ENCODE measurements at regions not wholly inside any gene's neighbourhood (a gene's known extent, or its start where the extent isn't known, plus 50 kb on each side); places are given as distances from the start of the nearest gene placed in this dataset.
A peak's percentile ranks its signal among the peaks of the same experiment; 100 is the strongest.

GRCh38 chr1:25140073-25140797, 92.1 kb downstream of the SYF2 start (continued):
- no peak for TF ChIP-seq ZNF761 (CRISPR knock-in tag; conservative IDR thresholded peaks at IDR 0.05)
- TF ChIP-seq SMAD3 (CRISPR knock-in tag; IDR thresholded peaks at IDR 0.05): no peak
- TF ChIP-seq ZNF614 (CRISPR knock-in tag; IDR thresholded peaks at IDR 0.05; ENCODE audit: borderline replicate concordance): no peak
- TF ChIP-seq RARA (CRISPR knock-in tag; IDR thresholded peaks at IDR 0.05): peak; percentile 74
- no peak for TF ChIP-seq TEAD2 (CRISPR knock-in tag; IDR thresholded peaks at IDR 0.05)
- peak; percentile 72; the same call in 1 of the 2 replicates for TF ChIP-seq HOXA3 (CRISPR knock-in tag; IDR thresholded peaks at IDR 0.05)
- TF ChIP-seq ATF2 (CRISPR knock-in tag; IDR thresholded peaks at IDR 0.05): no peak
- peak; percentile 62; the same call in 1 of the 2 replicates for TF ChIP-seq ZNF230 (CRISPR knock-in tag; IDR thresholded peaks at IDR 0.05)
- no peak for TF ChIP-seq ZNF253 (CRISPR knock-in tag; IDR thresholded peaks at IDR 0.05; ENCODE audit: borderline replicate concordance)
- peak; percentile 24; the same call in 1 of the 2 replicates for TF ChIP-seq DRAP1 (CRISPR knock-in tag; IDR thresholded peaks at IDR 0.05)
- no peak for TF ChIP-seq ZNF557 (CRISPR knock-in tag; IDR thresholded peaks at IDR 0.05)
- no peak for TF ChIP-seq ZFYVE20 (CRISPR knock-in tag; IDR thresholded peaks at IDR 0.05; ENCODE audit: borderline replicate concordance, low read depth)
- no peak for TF ChIP-seq NBN (conservative IDR thresholded peaks at IDR 0.05)
- no peak for TF ChIP-seq RFXAP (CRISPR knock-in tag; IDR thresholded peaks at IDR 0.05; ENCODE audit: borderline replicate concordance)
- peak; percentile 67; the same call in 1 of the 2 replicates for TF ChIP-seq SMAD1 (CRISPR knock-in tag; IDR thresholded peaks at IDR 0.05; ENCODE audit: borderline replicate concordance, low read depth)
- 0 out of 2 replicates have a peak, but pooled peaks have one; percentile 20 for TF ChIP-seq FOSL2 (CRISPR knock-in tag; IDR thresholded peaks at IDR 0.05)
- TF ChIP-seq ARID2 (CRISPR knock-in tag; IDR thresholded peaks at IDR 0.05; ENCODE audit: borderline replicate concordance): no peak
- TF ChIP-seq, protein P1, sequence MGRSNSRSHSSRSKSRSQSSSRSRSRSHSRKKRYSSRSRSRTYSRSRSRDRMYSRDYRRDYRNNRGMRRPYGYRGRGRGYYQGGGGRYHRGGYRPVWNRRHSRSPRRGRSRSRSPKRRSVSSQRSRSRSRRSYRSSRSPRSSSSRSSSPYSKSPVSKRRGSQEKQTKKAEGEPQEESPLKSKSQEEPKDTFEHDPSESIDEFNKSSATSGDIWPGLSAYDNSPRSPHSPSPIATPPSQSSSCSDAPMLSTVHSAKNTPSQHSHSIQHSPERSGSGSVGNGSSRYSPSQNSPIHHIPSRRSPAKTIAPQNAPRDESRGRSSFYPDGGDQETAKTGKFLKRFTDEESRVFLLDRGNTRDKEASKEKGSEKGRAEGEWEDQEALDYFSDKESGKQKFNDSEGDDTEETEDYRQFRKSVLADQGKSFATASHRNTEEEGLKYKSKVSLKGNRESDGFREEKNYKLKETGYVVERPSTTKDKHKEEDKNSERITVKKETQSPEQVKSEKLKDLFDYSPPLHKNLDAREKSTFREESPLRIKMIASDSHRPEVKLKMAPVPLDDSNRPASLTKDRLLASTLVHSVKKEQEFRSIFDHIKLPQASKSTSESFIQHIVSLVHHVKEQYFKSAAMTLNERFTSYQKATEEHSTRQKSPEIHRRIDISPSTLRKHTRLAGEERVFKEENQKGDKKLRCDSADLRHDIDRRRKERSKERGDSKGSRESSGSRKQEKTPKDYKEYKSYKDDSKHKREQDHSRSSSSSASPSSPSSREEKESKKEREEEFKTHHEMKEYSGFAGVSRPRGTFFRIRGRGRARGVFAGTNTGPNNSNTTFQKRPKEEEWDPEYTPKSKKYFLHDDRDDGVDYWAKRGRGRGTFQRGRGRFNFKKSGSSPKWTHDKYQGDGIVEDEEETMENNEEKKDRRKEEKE (IDR thresholded peaks at IDR 0.05): no peak
- TF ChIP-seq, protein P2, sequence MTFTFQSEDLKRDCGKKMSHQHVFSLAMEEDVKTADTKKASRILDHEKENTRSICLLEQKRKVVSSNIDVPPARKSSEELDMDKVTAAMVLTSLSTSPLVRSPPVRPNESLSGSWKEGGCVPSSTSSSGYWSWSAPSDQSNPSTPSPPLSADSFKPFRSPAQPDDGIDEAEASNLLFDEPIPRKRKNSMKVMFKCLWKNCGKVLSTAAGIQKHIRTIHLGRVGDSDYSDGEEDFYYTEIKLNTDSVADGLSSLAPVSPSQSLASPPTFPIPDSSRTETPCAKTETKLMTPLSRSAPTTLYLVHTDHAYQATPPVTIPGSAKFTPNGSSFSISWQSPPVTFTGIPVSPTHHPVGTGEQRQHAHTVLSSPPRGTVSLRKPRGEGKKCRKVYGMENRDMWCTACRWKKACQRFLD (CRISPR knock-in tag; IDR thresholded peaks at IDR 0.05; ENCODE audit: borderline replicate concordance): no peak
- TF ChIP-seq PBX2 (CRISPR knock-in tag; IDR thresholded peaks at IDR 0.05): 0 out of 2 replicates have a peak, but pooled peaks have one; percentile 25

Data from HepG2 (cell line).